ENCODE measurements at regions not wholly inside any gene's neighbourhood (a gene's known extent, or its start where the extent isn't known, plus 50 kb on each side); places are given as distances from the start of the nearest gene placed in this dataset.

DNA sequence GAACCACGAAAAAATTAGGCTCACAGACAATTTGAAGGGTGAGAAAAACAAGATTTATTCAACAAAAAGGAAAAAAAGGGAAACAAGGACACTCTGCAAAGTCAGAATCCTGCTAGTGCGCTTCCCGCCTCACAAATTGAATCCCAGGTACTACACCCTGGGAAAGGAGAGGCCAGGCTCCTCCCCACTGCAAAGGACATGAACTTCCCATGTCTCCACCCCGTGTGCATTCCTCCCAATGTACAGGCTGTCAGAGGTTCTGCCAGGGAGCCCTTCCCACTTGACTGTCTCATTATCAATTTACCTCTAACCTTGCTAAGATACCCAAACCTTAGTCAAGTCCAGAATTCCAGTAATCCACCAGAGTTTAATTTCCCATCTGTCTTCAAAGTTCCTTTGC lies 70.4 kb upstream of the CDK1 start:
- Histone ChIP-seq H3K27me3 (ENCODE audit: control insufficient read depth, extremely low read depth, insufficient read depth, low read length) (no peaks in the 10 kb centered on the region), H3K36me3 (ENCODE audit: control insufficient read depth in 2 of 2, extremely low read depth in 1 of 2, insufficient read depth in 2 of 2, low read length in 2 of 2) (no peaks in the 10 kb centered on the region), H3K9me1 (ENCODE audit: control insufficient read depth, extremely low read depth, insufficient read depth, low read length) (no peaks in the 10 kb centered on the region), H3K4me1 (ENCODE audit: control insufficient read depth, extremely low read depth, insufficient read depth, low read length) (no peaks in the 10 kb centered on the region), H3K4me3 (ENCODE audit: control insufficient read depth in 2 of 3, extremely low read depth in 1 of 3, insufficient read depth in 2 of 3, low read depth in 1 of 3, low read length in 3 of 3) (no peak overlapping the region), H2AFZ (ENCODE audit: control insufficient read depth, low read length) (no peak overlapping the region), H3K27ac (ENCODE audit: control insufficient read depth, insufficient read depth, low read length) (no peak overlapping the region), H4K20me1 (ENCODE audit: control insufficient read depth, extremely low read depth, insufficient read depth, low read length) (no peaks in the 10 kb centered on the region), H3K9ac (ENCODE audit: control insufficient read depth, extremely low read depth, insufficient read depth, low read length) (no peak overlapping the region), H3K79me2 (ENCODE audit: control insufficient read depth, insufficient read depth, low read length) (peaks cover 2% of the 10 kb centered on the region), H3K9me3 (ENCODE audit: control insufficient read depth, low read depth, low read length) (no peaks in the 10 kb centered on the region), H3K4me2 (ENCODE audit: control insufficient read depth, extremely low read depth, insufficient read depth, low read depth, low read length) (no peak overlapping the region)
- dilution Hi-C loops (cut with MboI; ENCODE audit: extremely low pct_ligation_motif_present, low sequenced_read_pairs): no loop called here
- TF ChIP-seq EZH2 (IDR thresholded peaks at IDR 0.05; ENCODE audit: low read length) (no peak), CTCF (optimal IDR thresholded peaks at IDR 0.05 in 1 of 3, IDR thresholded peaks at IDR 0.05 in 1 of 3, conservative IDR thresholded peaks at IDR 0.05 in 1 of 3; ENCODE audit: extremely low read depth in 1 of 3, insufficient read depth in 2 of 3, low read length in 3 of 3) (no peak)
- FAIRE-seq (no peak), DNase-seq (ENCODE audit: low read depth, low spot score) (no peak)

GRCh38 chr10:60706146-60706545 lies 72.1 kb upstream of the CDK1 start:
- Histone ChIP-seq H2AFZ (ENCODE audit: control insufficient read depth, low read length) (no peak overlapping the region), H3K4me2 (ENCODE audit: control insufficient read depth, extremely low read depth, insufficient read depth, low read depth, low read length) (no peak overlapping the region), H3K36me3 (ENCODE audit: control insufficient read depth in 2 of 2, extremely low read depth in 1 of 2, insufficient read depth in 2 of 2, low read length in 2 of 2) (no peaks in the 10 kb centered on the region), H3K9me3 (ENCODE audit: control insufficient read depth, low read depth, low read length) (no peaks in the 10 kb centered on the region), H3K27ac (ENCODE audit: control insufficient read depth, insufficient read depth, low read length) (no peak overlapping the region), H4K20me1 (ENCODE audit: control insufficient read depth, extremely low read depth, insufficient read depth, low read length) (no peaks in the 10 kb centered on the region), H3K9ac (ENCODE audit: control insufficient read depth, extremely low read depth, insufficient read depth, low read length) (no peak overlapping the region), H3K4me3 (ENCODE audit: control insufficient read depth in 2 of 3, extremely low read depth in 1 of 3, insufficient read depth in 2 of 3, low read depth in 1 of 3, low read length in 3 of 3) (no peak overlapping the region), H3K9me1 (ENCODE audit: control insufficient read depth, extremely low read depth, insufficient read depth, low read length) (no peaks in the 10 kb centered on the region), H3K4me1 (ENCODE audit: control insufficient read depth, extremely low read depth, insufficient read depth, low read length) (no peaks in the 10 kb centered on the region), H3K27me3 (ENCODE audit: control insufficient read depth, extremely low read depth, insufficient read depth, low read length) (no peaks in the 10 kb centered on the region), H3K79me2 (ENCODE audit: control insufficient read depth, insufficient read depth, low read length) (peaks cover 2% of the 10 kb centered on the region)
- no peak for TF ChIP-seq EZH2 (IDR thresholded peaks at IDR 0.05; ENCODE audit: low read length)
- TF ChIP-seq CTCF (optimal IDR thresholded peaks at IDR 0.05 in 1 of 3, IDR thresholded peaks at IDR 0.05 in 1 of 3, conservative IDR thresholded peaks at IDR 0.05 in 1 of 3; ENCODE audit: extremely low read depth in 1 of 3, insufficient read depth in 2 of 3, low read length in 3 of 3): no peak
- DNase-seq (ENCODE audit: low read depth, low spot score) (no peak), FAIRE-seq (no peak)
- dilution Hi-C loops (cut with MboI; ENCODE audit: extremely low pct_ligation_motif_present, low sequenced_read_pairs): no loop called here
